ENCODE measurements at regions not wholly inside any gene's neighbourhood (a gene's known extent, or its start where the extent isn't known, plus 50 kb on each side); places are given as distances from the start of the nearest gene placed in this dataset.

GRCh38 chr13:21767032-21767431, 96.2 kb downstream of the FGF9 start:
- peaks cover 11% of the 10 kb centered on the region for H3K9me3 Mint-ChIP-seq
- H3K27me3 Mint-ChIP-seq (ENCODE audit: low read depth), result peaks cover 6% of the 10 kb centered on the region
- H3K4me1 Mint-ChIP-seq, result no peaks in the 10 kb centered on the region
- H3K27ac Mint-ChIP-seq (ENCODE audit: unreplicated experiment), result no peak overlapping the region
- no peaks in the 10 kb centered on the region for H3K36me3 Mint-ChIP-seq (ENCODE audit: low read depth)
- no peak overlapping the region for H3K4me3 Mint-ChIP-seq
- TF ChIP-seq CTCF (conservative IDR thresholded peaks at IDR 0.05), result no peak
- no peak for DNase-seq (ENCODE audit: low read depth, low spot score)

- Mint-ChIP-seq H3K4me1 (no peaks in the 10 kb centered on the region), H3K36me3 (ENCODE audit: low read depth) (no peaks in the 10 kb centered on the region), H3K27me3 (ENCODE audit: low read depth) (peaks cover 2% of the 10 kb centered on the region), H3K27ac (ENCODE audit: unreplicated experiment) (no peak overlapping the region), H3K4me3 (no peak overlapping the region), H3K9me3 (peaks cover 11% of the 10 kb centered on the region)
- no peak for DNase-seq (ENCODE audit: low read depth, low spot score)
- TF ChIP-seq CTCF (conservative IDR thresholded peaks at IDR 0.05), result no peak
Observed at GRCh38 chr13:21771075-21771474, 100.2 kb downstream of the FGF9 start.

GRCh38 chr13:21777166-21777565, 106.3 kb downstream of the FGF9 start:
- no peak for TF ChIP-seq CTCF (conservative IDR thresholded peaks at IDR 0.05)
- no peak overlapping the region for H3K27ac Mint-ChIP-seq (ENCODE audit: unreplicated experiment)
- DNase-seq (ENCODE audit: low read depth, low spot score), result no peak
- H3K27me3 Mint-ChIP-seq (ENCODE audit: low read depth), result no peaks in the 10 kb centered on the region
- no peak overlapping the region for H3K4me3 Mint-ChIP-seq
- H3K4me1 Mint-ChIP-seq, result no peaks in the 10 kb centered on the region
- peaks cover 3% of the 10 kb centered on the region for H3K9me3 Mint-ChIP-seq
- H3K36me3 Mint-ChIP-seq (ENCODE audit: low read depth), result no peaks in the 10 kb centered on the region

GRCh38 chr13:21777813-21778212, 106.9 kb downstream of the FGF9 start:
- no peak for DNase-seq (ENCODE audit: low read depth, low spot score)
- Mint-ChIP-seq H3K36me3 (ENCODE audit: low read depth) (no peaks in the 10 kb centered on the region), H3K27me3 (ENCODE audit: low read depth) (no peaks in the 10 kb centered on the region), H3K4me1 (no peaks in the 10 kb centered on the region), H3K27ac (ENCODE audit: unreplicated experiment) (no peak overlapping the region), H3K4me3 (no peak overlapping the region), H3K9me3 (peaks cover 4% of the 10 kb centered on the region)
- no peak for TF ChIP-seq CTCF (conservative IDR thresholded peaks at IDR 0.05)

- DNase-seq (ENCODE audit: low read depth, low spot score), result no peak
- H3K4me1 Mint-ChIP-seq, result no peaks in the 10 kb centered on the region
- no peaks in the 10 kb centered on the region for H3K27me3 Mint-ChIP-seq (ENCODE audit: low read depth)
- no peak for TF ChIP-seq CTCF (conservative IDR thresholded peaks at IDR 0.05)
- no peak overlapping the region for H3K4me3 Mint-ChIP-seq
- no peak overlapping the region for H3K27ac Mint-ChIP-seq (ENCODE audit: unreplicated experiment)
- H3K9me3 Mint-ChIP-seq, result peaks cover 9% of the 10 kb centered on the region
- no peaks in the 10 kb centered on the region for H3K36me3 Mint-ChIP-seq (ENCODE audit: low read depth)
Observed at GRCh38 chr13:21782736-21783135, 111.9 kb downstream of the FGF9 start.

- no peak for DNase-seq (ENCODE audit: low read depth, low spot score)
- H3K4me3 Mint-ChIP-seq, result no peak overlapping the region
- TF ChIP-seq CTCF (conservative IDR thresholded peaks at IDR 0.05), result no peak
- no peaks in the 10 kb centered on the region for H3K4me1 Mint-ChIP-seq
- H3K36me3 Mint-ChIP-seq (ENCODE audit: low read depth), result no peaks in the 10 kb centered on the region
- H3K27ac Mint-ChIP-seq (ENCODE audit: unreplicated experiment), result no peak overlapping the region
- H3K9me3 Mint-ChIP-seq, result peaks cover 12% of the 10 kb centered on the region
- no peaks in the 10 kb centered on the region for H3K27me3 Mint-ChIP-seq (ENCODE audit: low read depth)
Observed at GRCh38 chr13:21785990-21786389, 115.1 kb downstream of the FGF9 start.
